Esophagus muscularis mucosa (tissue), 4 donors: ENCODE measurements at regions not wholly inside any gene's neighbourhood (a gene's known extent, or its start where the extent isn't known, plus 50 kb on each side); places are given as distances from the start of the nearest gene placed in this dataset.

Experiments used
- DNase-seq: peaks from one replicate; pipeline ENCODE4 v3.0.0-alpha.2; 2017; ENCODE audit errors: extremely low spot score
- H3K27ac ChIP-seq, 4 donors: fragments of 200-600 bp; sonication (generic); replicated peaks in 1 of 4; 1 replicate in 3 of 4; 2 replicates in 1 of 4; pipeline ENCODE4 v1.5.1; 2016 to 2019; ENCODE audit warnings: mild to moderate bottlenecking in 1 of 4
- H3K27me3 ChIP-seq, 4 donors: fragments of 200-600 bp; sonication (generic); one replicate each; pipeline versions ENCODE4 v1.5.1 to v1.6.0; 2016 to 2019
- H3K36me3 ChIP-seq, 4 donors: fragments of 200-600 bp; sonication (generic); one replicate each; pipeline ENCODE4 v1.5.1; 2016 to 2019
- H3K4me1 ChIP-seq, 4 donors: fragments of 200-600 bp; sonication (generic); one replicate each; pipeline ENCODE4 v1.5.1; 2016 to 2019
- H3K4me3 ChIP-seq, 4 donors: fragments of 200-600 bp; sonication (generic); 1 replicate in 2 of 4; 2 replicates in 2 of 4; pipeline ENCODE4 v1.5.1; 2016 to 2019; ENCODE audit warnings: mild to moderate bottlenecking in 4 of 4, moderate library complexity in 1 of 4
- H3K9me3 ChIP-seq, 4 donors: fragments of 200-600 bp; sonication (generic); 1 replicate in 3 of 4; 2 replicates in 1 of 4; pipeline ENCODE4 v1.5.1; 2016 to 2019
- CTCF ChIP-seq, 3 experiments: fragments of 200-600 bp in 2 of 3; fragments of 450-650 bp in 1 of 3; sonication (generic) in 2 of 3; IDR thresholded peaks; one replicate each; pipeline ENCODE4 v1.5.1; 2017 to 2019; ENCODE audit warnings: antibody characterized with exemption in 3 of 3, mild to moderate bottlenecking in 2 of 3, moderate library complexity in 1 of 3
- EP300 ChIP-seq: sonication (generic); formaldehyde crosslinking; IDR thresholded peaks from one replicate; pipeline ENCODE4 v1.6.1; 2017; ENCODE audit warnings: antibody characterized with exemption
- POLR2A ChIP-seq: fragments of 450-650 bp; IDR thresholded peaks from one replicate; pipeline ENCODE4 v1.6.1; 2017; ENCODE audit warnings: antibody characterized with exemption, moderate library complexity, mild to moderate bottlenecking, low read depth
- POLR2AphosphoS5 ChIP-seq, 2 donors: sonication (generic); formaldehyde crosslinking; IDR thresholded peaks; one replicate each; pipeline ENCODE4 v1.6.1; 2017; ENCODE audit warnings: antibody characterized with exemption in 2 of 2
- WGBS: methylation state at CpG from one replicate; pipeline ENCODE4 v1.1.5; 2018; 5-methylcytosine and 5-hydroxymethylcytosine counted together
- intact Hi-C: fragments of 100-400 bp; cut with DNase I; formaldehyde crosslinking; loops from one replicate; pipeline ENCODE4 v1.15.1; 2023

GRCh38 chr2:163011000-163011399 lies 172.4 kb upstream of the KCNH7 start:
- intact Hi-C loops = no loop called here
- Histone ChIP-seq H3K27ac (no peak overlapping the region), H3K9me3 (no peaks in the 10 kb centered on the region), H3K36me3 (no peaks in the 10 kb centered on the region), H3K4me1 (no peaks in the 10 kb centered on the region), H3K4me3 (no peak overlapping the region), H3K27me3 (no peaks in the 10 kb centered on the region)
- TF ChIP-seq CTCF (IDR thresholded peaks at IDR 0.05) = no peak
- no peak for TF ChIP-seq EP300
- no peak for TF ChIP-seq POLR2AphosphoS5 (IDR thresholded peaks at IDR 0.05)
- no peak for TF ChIP-seq POLR2A
- DNase-seq = no peak
- WGBS = 43% methylated on average over 1 of the region's 1 CpG

GRCh38 chr2:163008642-163009041 lies 170.1 kb upstream of the KCNH7 start:
- intact Hi-C loops = no loop called here
- no peak for DNase-seq
- Histone ChIP-seq H3K27ac (no peak overlapping the region), H3K4me1 (no peaks in the 10 kb centered on the region), H3K27me3 (no peaks in the 10 kb centered on the region), H3K36me3 (no peaks in the 10 kb centered on the region), H3K9me3 (no peaks in the 10 kb centered on the region), H3K4me3 (no peak overlapping the region)
- WGBS = 71% methylated on average over 2 of the region's 2 CpGs
- TF ChIP-seq POLR2A (no peak), CTCF (IDR thresholded peaks at IDR 0.05) (no peak), EP300 (no peak), POLR2AphosphoS5 (IDR thresholded peaks at IDR 0.05) (no peak)

- DNase-seq = no peak
- TF ChIP-seq POLR2A (no peak), CTCF (IDR thresholded peaks at IDR 0.05) (no peak), POLR2AphosphoS5 (IDR thresholded peaks at IDR 0.05) (no peak), EP300 (no peak)
- H3K27me3 ChIP-seq = no peaks in the 10 kb centered on the region
- no peak overlapping the region for H3K4me3 ChIP-seq
- no peak overlapping the region for H3K27ac ChIP-seq
- H3K9me3 ChIP-seq = no peaks in the 10 kb centered on the region
- H3K36me3 ChIP-seq = no peaks in the 10 kb centered on the region
- intact Hi-C loops = no loop called here
- H3K4me1 ChIP-seq = no peaks in the 10 kb centered on the region
These were observed 156.2 kb upstream of the KCNH7 start for GRCh38 chr2:162994718-162995117.

GRCh38 chr2:162992828-162993227 lies 154.3 kb upstream of the KCNH7 start:
- no peak for DNase-seq
- Histone ChIP-seq H3K4me3 (no peak overlapping the region), H3K9me3 (no peaks in the 10 kb centered on the region), H3K27me3 (no peaks in the 10 kb centered on the region), H3K36me3 (no peaks in the 10 kb centered on the region), H3K27ac (no peak overlapping the region), H3K4me1 (no peaks in the 10 kb centered on the region)
- TF ChIP-seq CTCF (IDR thresholded peaks at IDR 0.05) (no peak), POLR2AphosphoS5 (IDR thresholded peaks at IDR 0.05) (no peak), POLR2A (no peak), EP300 (no peak)
- intact Hi-C loops = no loop called here
- 42% methylated on average over 3 of the region's 3 CpGs for WGBS

GRCh38 chr2:162989507-162989906 lies 150.9 kb upstream of the KCNH7 start:
- 33% methylated on average over 3 of the region's 3 CpGs for WGBS

More at GRCh38 chr2:162989507-162989906, 150.9 kb upstream of the KCNH7 start:
- no peak for DNase-seq
- TF ChIP-seq CTCF (IDR thresholded peaks at IDR 0.05) = no peak
- TF ChIP-seq POLR2AphosphoS5 (IDR thresholded peaks at IDR 0.05) = no peak
- Histone ChIP-seq H3K27me3 (no peaks in the 10 kb centered on the region), H3K27ac (no peak overlapping the region), H3K4me3 (no peak overlapping the region), H3K9me3 (no peaks in the 10 kb centered on the region), H3K4me1 (no peaks in the 10 kb centered on the region), H3K36me3 (no peaks in the 10 kb centered on the region)
- intact Hi-C loops = no loop called here
